NCI-H226 (cell line): ENCODE measurements at regions not wholly inside any gene's neighbourhood (a gene's known extent, or its start where the extent isn't known, plus 50 kb on each side); places are given as distances from the start of the nearest gene placed in this dataset.

Source experiments
- DNase-seq: peaks from one replicate; pipeline ENCODE4 v3.0.0-alpha.2; 2015

GRCh38 chr2:18752667-18753422, 163.5 kb upstream of the NT5C1B start:
- DNase-seq, result peak; percentile 8

GRCh38 chr2:18752022-18752493, 162.7 kb upstream of the NT5C1B start:
- DNase-seq, result no peak

GRCh38 chr2:18750672-18751554, 161.5 kb upstream of the NT5C1B start:
- peak; percentile 12 for DNase-seq

- DNase-seq, result peak; percentile 29
Observed at GRCh38 chr2:18749912-18750526, 160.7 kb upstream of the NT5C1B start.

- DNase-seq, result no peak
Observed at GRCh38 chr2:18745431-18746272, 156.3 kb upstream of the NT5C1B start.

- no peak for DNase-seq
Observed at GRCh38 chr2:18741895-18742732, 152.7 kb upstream of the NT5C1B start.

GRCh38 chr2:18741191-18741590, 151.8 kb upstream of the NT5C1B start:
- DNase-seq, result no peak

GRCh38 chr2:18740474-18740881, 151.1 kb upstream of the NT5C1B start:
- peak; percentile 76 for DNase-seq

GRCh38 chr2:18731666-18732065, 142.3 kb upstream of the NT5C1B start:
- no peak for DNase-seq

GRCh38 chr2:18724371-18725145, 135.2 kb upstream of the NT5C1B start:
- DNase-seq, result no peak

- DNase-seq, result no peak
Observed at GRCh38 chr2:18723219-18723618, 133.8 kb upstream of the NT5C1B start.

GRCh38 chr2:18722101-18722500, 132.7 kb upstream of the NT5C1B start:
- no peak for DNase-seq

- no peak for DNase-seq
Observed at GRCh38 chr2:18721038-18721922, 131.9 kb upstream of the NT5C1B start.

GRCh38 chr2:18719978-18720775, 130.8 kb upstream of the NT5C1B start:
- peak; percentile 80 for DNase-seq

- no peak for DNase-seq
Observed at GRCh38 chr2:18708203-18708715, 118.9 kb upstream of the NT5C1B start.

GRCh38 chr2:18706001-18706400, 116.6 kb upstream of the NT5C1B start:
- DNase-seq, result no peak

- DNase-seq, result no peak
Observed at GRCh38 chr2:18704276-18704675, 114.9 kb upstream of the NT5C1B start.

GRCh38 chr2:18703555-18703954, 114.2 kb upstream of the NT5C1B start:
- no peak for DNase-seq

- peak; percentile 12 for DNase-seq
Observed at GRCh38 chr2:18701981-18702380, 112.6 kb upstream of the NT5C1B start.
